HG03025 (cell line): ENCODE measurements at regions not wholly inside any gene's neighbourhood (a gene's known extent, or its start where the extent isn't known, plus 50 kb on each side); places are given as distances from the start of the nearest gene placed in this dataset.
"Not testable (repeated sequence)": the region's sequence is repeated elsewhere in the genome, so short reads cannot be mapped to it uniquely, and the experiment has no call there.

Experiments
- ATAC-seq: cut with Tn5 transposase; IDR thresholded peaks from one replicate; pipeline ENCODE4 v1.9.1; 2021; ENCODE audit warnings: mild to moderate bottlenecking, moderate library complexity; ENCODE audit not compliant: unreplicated experiment, low FRiP score

DNA sequence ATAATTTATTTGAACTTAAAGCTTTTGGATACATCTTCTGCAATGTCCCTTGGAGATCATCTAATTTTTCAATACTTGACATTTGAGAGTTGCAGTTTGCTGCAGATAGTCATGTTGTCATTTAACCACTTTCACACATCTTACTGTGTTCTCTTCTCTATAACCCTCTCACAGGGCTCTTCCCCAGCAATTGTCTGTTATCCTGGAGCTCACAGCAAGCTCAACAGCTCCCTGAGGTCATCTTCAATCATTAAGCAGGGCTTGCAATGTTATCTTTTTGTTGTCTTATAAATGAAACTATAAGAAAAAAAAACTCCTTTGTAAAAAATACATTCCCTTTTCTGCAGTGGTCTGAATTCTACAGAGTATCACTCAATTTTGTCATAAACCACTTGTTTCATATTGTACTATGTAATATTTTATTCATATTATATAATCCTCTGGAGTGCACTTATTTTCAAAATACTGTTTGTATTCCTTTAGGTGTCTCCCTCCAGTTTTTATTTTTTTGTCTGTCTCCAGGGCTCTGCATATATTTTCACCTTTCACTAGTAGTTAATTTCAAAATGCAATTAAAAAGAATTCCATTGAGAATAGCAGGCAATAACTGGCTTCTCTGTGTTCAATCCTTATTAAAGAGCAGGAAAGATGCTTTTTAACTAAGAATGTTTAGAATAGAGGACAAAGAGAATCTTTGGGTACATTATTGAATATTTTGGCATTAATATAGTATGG is 106.3 kb upstream of the ARSJ start:
- ATAC-seq: no peak

DNA sequence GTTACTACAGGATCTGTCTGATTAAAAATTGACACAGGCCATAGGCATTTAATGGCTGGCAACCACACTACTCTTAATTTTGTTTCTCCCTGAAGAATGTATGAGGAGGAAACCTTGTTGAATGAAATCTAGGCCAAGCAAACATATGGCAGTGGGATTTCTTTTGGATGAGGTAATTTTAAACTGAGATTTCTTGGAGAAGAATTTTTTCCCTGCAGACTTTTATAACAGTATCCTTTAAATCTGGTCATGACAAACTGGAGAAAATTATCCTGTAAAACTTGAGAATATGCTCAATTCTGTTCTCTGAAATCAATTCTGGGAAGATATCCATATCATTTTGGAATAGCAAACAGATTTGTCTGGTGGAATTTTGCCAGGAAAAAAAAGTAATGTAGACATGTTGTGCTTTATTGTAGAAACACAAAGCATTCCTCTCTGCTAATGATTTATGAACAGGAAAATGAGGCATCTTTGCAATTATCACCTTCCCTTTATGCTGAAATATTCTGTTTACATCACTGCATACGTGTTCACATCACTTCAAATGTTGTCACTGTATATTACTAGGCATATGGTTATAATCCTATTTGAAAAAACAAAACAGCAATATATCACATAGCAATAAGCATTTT is 108.3 kb upstream of the ARSJ start:
- no peak for ATAC-seq

DNA sequence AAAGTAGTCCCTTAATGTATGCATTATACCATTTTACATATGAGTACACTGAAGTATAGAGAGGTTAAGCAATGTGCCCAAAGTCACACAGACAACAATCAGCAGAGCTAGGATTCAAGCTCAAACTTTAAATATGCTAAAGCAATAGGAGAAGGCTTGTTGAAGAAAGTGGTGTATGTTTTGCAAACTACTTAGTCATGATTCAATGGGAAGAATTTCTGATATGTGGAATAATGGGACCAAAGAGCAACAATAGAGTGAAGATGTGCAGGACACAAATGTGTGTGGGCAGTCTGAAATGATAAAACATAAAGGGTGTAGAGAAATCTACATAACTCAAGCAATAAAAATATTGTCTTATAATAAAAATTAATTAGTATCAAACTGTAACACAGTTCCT is 109.0 kb upstream of the ARSJ start:
- ATAC-seq: no peak

DNA sequence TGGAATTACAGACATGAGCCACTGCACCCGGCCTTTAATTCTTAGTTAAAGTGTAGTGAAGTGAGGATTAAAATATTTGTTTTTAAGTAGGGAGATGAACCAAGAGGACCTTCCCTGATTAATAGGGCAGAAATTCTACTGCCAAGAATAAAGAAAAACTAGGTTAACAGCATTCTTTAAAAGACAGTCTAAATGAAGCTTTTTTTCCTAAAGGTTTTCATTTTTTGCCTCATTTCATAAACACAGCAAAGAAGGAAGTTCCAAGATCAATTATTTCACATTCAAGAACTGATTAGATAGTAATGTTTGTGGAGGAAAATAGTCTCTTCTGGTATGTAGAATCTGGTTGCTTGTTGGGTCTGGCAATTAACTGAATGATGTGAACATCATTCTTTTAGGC is 112.1 kb upstream of the ARSJ start:
- no peak for ATAC-seq

DNA sequence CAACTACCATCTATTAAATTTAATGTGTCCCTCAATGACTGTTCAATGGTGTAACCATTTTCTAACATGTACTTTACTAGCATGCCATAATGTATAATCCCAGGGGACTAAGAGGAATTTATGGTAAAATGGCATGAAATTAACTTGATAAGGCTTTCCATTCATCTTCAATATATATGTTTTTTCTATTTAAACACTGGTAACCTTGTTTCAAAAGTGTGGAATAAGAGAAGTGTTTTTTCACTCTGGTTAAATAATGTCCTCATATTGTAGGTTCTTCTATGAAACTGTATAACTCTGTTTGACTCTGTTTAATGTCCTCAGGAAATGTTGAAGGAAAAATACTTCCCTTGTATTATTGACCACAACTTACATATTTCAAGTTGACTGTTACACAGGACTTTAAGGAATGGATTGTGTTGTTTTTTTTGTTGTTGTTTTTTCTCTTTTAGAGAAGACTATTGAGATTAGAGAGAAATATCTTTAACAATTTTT is 113.8 kb upstream of the ARSJ start:
- no peak for ATAC-seq

DNA sequence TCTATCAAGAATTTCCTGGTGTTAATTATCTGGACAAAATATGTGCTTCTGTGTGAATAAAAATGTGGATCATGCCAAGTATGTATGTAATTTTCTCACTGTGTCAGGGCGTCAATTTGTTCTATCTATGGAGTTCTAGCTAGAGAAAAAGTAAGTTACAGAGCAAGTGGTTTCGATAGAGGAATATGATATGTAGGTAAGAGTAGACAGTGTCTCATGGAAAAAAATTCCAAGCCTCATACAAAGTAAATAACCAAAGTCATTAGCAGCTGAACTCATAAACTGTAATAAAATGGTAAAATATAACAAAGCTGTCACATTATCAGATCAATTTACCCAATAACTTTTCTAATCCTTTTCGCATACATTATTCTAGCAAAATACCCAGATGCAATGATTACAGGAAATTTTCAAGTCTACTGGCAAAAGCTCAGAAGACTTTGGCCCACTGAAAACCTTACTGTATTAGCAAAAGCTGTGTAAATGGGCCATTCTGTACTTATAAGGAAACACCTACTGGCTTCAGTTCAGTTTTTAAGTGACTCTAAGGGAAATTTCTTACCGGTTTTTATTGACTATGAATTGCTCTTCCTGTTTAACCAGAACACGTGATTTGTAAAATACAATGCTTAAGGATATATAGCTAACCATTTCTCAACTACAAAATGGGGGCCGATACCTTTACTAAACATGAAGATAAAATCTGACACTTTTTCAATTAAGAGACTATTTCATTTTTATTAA is 121.0 kb upstream of the ARSJ start:
- no peak for ATAC-seq

DNA sequence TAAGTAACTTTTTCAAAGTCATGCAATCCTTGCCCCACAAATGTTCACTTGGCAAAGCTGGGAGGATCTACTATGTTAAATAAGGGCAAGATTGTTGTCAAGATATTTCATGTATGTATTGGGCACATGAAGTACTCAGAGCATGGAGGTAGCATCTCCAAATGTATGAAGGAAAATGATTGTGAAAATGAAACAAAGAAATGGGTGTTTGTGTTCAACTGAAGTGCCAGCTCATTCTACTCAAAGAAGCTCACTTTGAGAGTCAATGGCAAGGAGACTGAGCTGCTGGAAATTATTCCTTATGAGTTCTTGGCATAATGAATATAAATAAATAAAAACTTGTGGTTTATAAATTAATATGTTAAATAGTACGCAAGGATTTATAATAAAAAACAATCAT is 124.5 kb upstream of the ARSJ start:
- ATAC-seq: no peak

DNA sequence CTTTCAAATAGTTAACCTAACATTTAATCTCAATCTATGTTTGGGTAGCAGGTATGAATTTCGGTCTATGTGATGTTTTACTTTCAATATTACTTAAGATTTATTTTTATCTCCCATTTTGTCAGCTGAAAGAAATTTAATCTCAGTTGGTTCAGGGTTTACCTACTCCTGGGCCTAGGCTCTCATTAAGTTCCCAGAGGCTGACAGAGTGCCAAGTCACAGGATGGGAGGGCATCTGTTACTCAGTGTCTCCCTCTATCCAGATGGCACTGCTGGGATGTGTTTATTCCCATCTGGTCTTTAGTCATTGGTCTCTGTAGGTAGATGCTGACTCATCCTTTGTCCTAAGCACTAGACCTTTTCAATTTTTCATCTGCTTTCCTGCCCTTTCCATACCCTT is 129.4 kb upstream of the ARSJ start:
- ATAC-seq: no peak

DNA sequence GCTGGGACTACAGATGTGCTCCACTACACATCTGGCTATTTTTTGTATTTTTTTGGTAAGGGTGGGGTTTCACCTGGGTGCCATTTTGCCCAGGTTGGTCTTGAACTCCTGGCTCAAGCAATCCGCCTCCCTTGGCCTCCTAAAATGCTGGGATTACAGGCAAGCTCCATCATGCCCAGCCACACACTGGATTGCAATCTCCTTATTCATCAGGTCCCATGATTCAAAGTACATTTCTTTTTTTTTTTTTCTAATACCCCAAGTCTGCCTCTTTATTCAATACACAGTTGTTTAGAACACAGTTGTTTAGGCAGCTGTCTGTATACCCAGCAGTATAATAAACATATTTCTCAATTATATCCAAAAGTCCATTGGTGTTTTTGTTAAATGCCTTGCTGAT is 130.3 kb upstream of the ARSJ start:
- no peak for ATAC-seq

DNA sequence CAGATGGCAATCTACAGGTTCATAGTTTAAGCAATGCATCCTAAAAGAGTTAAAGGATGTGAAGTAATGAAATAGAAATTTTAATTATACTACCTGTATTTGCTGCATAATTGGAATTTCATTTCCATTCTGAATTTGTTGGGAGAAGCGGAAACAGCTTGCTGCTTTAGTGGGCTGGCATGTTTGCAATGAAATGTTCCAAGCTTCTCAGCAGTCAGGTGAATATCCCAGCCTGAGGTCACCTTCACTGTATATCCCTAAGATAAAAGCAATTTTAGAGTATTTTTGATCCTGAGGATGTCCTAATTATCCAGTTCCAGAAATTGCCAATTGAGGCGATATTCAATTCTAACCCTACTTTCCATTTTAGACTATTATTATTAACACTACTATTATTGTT is 136.1 kb upstream of the ARSJ start:
- ATAC-seq: no peak

DNA sequence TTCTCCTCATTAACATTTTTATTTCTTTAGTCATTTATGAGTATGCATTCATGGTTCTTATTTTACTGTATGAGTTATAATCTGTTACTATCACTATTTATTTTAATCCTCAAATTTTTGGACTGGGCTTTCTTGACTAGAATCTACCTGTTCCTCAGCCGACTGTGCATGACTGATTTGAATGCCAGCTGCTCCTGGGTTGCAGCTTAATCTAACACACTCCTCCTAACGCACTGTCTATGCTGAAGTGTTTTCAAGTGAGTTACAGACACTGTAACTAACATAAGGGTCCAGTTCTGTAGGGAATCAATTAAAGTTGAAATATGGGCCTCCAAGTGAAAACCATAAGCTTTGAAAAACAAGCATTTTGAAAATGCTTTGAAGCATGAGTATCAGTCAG is 137.4 kb upstream of the ARSJ start:
- ATAC-seq: no peak

DNA sequence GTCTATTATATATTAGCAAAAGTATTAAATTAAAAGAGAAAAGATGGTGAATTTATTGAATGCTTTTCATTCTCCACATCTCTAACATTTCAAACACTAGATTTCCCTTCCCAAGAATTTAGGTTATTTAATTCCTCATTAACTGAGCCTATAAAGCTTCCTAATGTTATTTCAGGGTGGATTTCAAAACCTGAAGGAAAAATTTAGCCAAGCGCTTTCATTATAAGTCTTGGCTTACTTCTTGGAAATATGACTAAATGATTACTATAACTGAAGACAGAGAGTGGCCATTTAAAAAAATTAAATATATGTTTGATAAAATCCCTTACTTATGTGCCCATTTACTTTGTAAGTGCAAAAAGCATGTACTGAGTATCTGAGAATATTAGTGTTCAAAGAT is 141.8 kb upstream of the ARSJ start:
- ATAC-seq: no peak

DNA sequence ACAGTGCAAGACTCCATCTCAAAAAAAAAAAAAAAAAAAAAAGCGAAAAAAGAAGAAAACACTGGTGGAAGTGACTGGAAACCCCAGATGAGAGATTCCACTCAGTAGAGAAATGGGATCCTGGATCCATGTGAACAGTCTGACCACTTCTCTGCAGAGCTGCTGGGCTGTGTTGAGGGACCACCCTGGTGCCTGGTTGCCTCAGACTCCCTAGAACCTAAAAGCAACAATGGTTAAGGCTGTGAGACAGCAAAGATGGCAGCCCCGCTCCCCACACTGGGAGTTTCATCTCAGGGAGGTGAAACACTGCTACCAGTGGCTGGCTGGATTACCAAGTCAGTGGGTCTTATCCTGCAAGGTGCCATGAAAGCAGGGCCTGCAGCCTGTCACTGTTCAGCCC is 152.8 kb upstream of the ARSJ start:
- no peak for ATAC-seq

DNA sequence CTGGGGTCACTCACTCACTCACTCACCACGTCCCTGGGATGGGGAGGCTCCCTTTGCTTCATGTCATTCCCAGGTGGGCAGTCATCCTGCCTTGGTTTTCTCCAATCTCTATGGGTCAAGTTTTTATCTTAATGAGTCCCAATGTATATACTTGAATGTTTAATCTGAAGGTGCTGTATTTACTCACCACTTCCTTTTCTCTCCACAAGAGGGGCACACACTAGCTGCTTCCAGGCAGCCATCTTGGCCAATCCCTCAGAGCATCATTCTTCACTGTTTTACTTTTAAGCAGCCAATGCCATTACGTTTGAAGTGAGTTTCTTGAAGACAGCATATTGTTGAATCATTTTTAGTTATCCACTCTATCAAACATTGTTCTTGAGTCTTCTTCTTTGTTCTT is 153.4 kb upstream of the ARSJ start:
- no peak for ATAC-seq

DNA sequence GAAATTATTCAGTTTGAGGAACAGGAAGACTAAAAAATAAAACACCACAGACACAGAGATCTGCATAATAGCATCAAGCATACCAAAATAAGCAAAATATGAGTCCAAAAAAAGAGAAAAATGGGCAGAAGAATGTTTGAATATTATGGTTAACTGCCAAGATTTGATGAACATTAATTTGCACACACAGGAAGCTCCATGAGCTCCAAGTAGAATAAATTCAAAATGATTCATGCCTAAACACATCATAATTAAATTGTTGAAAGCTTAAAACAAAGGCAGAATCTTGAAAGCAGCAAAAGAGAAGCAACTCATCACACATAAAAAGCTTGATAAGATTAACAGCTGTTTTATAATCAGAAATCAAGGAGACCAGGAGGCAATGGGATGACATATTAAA is 156.6 kb upstream of the ARSJ start:
- ATAC-seq: no peak

DNA sequence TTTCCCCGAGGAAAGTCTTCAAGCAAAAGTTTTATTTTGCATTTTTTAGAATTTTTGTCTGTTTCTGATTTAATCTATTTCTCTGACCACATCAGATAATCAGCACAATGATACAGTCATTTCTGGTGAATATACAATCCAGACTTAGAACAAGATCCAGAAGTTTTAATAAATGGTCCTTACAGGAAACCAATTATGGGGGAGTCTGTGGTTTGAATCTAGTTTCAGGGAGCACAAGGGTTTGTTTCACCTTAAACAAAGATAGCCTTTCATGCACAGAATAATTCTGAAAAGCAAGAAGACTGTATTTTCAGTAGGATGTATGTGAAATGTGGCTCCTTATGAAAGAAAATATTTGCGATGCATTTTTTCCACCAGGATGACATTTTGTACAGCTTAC is 158.5 kb upstream of the ARSJ start:
- ATAC-seq: no peak

DNA sequence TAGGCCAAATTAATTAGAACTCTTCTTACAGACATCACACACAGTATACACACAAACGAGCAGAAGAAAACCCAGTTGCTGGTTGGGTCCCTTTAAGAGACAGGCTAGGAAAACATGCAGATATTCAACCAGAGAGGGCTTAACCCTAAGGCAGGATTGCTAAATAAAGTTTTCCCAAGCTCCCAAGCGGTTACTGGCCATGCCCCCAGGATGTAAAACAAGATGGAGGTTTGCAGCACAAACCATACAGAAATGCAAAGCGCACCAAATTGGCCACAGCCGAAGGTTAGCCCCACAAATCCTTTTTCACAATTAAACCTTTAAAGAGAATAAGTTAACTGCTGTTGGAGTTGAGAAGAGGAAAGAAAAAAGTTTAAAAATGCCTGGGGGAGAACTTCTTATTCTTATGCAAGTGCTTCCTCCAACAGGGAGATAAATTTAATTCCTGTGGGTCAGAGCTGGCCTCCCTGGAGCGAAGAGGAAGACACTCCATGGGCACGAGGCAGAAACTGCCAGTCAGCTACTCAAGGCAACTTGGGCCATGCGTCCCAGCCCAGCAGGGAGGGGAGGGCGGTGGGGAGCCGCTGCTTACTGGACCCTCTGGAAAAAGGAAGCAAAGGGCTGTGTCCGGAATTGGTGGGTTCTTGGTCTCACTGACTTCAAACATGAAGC is 167.6 kb upstream of the ARSJ start:
- ATAC-seq: no peak

DNA sequence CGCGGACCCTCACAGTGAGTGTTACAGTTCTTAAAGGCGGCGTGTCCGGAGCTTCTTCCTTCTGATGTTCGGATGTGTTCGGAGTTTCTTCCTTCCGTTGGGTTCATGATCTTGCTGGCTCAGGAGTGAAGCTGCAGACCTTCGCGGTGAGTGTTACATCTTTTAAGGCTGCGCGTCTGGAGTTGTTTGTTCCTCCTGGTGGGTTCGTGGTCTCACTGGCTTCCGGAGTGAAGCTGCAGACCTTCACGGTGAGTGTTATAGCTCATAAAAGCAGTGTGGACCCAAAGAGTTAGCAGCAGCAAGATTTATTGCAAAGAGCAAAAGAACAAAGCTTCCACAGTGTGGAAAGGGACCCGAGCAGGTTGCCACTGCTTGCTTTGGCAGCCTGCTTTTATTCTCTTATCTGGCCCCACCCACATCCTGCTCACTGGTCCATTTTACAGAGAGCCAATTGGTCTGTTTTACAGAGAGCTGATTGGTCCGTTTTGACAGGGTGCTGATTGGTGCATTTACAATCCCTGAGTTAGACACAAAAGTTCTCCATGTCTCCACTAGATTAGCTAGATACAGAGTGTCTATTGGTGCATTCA is 168.3 kb upstream of the ARSJ start:
- ATAC-seq: not testable (repeated sequence)

DNA sequence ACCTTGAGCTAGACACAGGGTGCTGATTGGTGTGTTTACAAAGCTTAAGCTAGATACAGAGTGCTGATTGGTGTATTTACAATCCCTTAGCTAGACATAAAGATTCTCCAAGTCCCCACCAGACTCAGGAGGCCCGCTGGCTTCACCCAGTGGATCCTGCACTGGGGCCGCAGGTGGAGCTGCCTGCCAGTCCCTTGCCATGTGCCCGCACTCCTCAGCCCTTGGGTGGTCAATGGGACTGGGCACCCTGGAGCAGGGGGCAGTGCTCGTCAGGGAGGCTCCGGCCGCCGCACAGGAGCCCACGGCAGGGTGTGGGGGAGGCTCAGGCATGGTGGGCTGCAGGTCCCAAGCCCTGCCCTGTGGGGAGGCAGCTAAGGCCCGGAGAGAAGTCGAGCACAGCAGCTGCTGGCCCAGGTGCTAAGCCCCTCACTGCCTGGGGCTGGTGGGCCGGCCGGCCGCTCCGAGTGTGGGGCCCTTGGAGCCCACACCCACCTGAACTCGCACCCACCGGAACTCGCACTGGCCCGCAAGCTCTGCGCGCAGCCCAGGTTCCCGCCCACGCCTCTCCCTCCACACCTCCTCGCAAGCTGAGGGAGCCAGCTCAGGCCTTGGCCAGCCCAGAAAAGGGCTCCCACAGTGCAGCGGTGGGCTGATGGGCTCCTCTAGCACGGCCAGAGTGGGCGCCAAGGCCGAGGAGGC is 169.1 kb upstream of the ARSJ start:
- not testable (repeated sequence) for ATAC-seq

DNA sequence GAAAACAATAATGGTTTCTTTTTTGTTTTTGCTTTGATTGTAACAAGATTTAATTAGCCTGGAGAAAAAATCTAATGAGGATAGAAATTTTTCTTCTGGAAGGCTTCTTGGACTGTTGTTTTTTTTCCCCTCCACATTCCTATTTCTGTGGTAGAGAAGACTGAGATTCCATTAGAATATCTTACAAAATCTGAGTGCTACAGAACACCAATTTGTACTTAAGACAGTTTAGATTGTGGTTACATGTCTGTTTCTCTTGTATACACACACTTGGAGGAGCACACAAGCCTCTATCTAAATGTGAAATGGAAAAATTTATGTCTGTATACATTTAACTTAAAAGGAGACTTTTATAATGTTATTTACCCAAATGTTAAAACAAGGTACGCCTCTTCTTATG is 176.9 kb upstream of the ARSJ start:
- ATAC-seq: no peak
